Fibroblast of skin of right biceps (primary cell): ENCODE measurements at regions not wholly inside any gene's neighbourhood (a gene's known extent, or its start where the extent isn't known, plus 50 kb on each side); places are given as distances from the start of the nearest gene placed in this dataset.
"Not testable (repeated sequence)": the region's sequence is repeated elsewhere in the genome, so short reads cannot be mapped to it uniquely, and the experiment has no call there.

Source experiments
- DNase-seq: peaks from one replicate; pipeline ENCODE4 v3.0.0-alpha.2; 2013

GRCh38 chr7:19954166-19954565 lies 180.7 kb upstream of the TMEM196 start:
- not testable (repeated sequence) for DNase-seq

GRCh38 chr7:19953411-19953810 lies 180.0 kb upstream of the TMEM196 start:
- DNase-seq = not testable (repeated sequence)

- DNase-seq = no peak
These were observed 174.7 kb upstream of the TMEM196 start for GRCh38 chr7:19948160-19948559.

GRCh38 chr7:19944363-19945120 lies 171.1 kb upstream of the TMEM196 start:
- no peak for DNase-seq

GRCh38 chr7:19939746-19940145 lies 166.3 kb upstream of the TMEM196 start:
- DNase-seq = peak; percentile 91

GRCh38 chr7:19932549-19933249 lies 159.3 kb upstream of the TMEM196 start:
- DNase-seq = no peak

- DNase-seq = no peak
These were observed 157.4 kb upstream of the TMEM196 start for GRCh38 chr7:19930851-19931250.

GRCh38 chr7:19930051-19930450 lies 156.6 kb upstream of the TMEM196 start:
- DNase-seq = no peak

GRCh38 chr7:19928247-19928646 lies 154.8 kb upstream of the TMEM196 start:
- DNase-seq = no peak

- no peak for DNase-seq
These were observed 147.3 kb upstream of the TMEM196 start for GRCh38 chr7:19920705-19921104.

GRCh38 chr7:19920166-19920565 lies 146.7 kb upstream of the TMEM196 start:
- peak; percentile 71 for DNase-seq

GRCh38 chr7:19919261-19920095 lies 146.1 kb upstream of the TMEM196 start:
- DNase-seq = peak; percentile 68

- peak; percentile 67 for DNase-seq
These were observed 142.6 kb upstream of the TMEM196 start for GRCh38 chr7:19916046-19916445.

- DNase-seq = no peak
These were observed 142.2 kb upstream of the TMEM196 start for GRCh38 chr7:19915596-19915995.

GRCh38 chr7:19914866-19915265 lies 141.4 kb upstream of the TMEM196 start:
- no peak for DNase-seq

- no peak for DNase-seq
These were observed 126.7 kb upstream of the TMEM196 start for GRCh38 chr7:19900118-19900517.

GRCh38 chr7:19899529-19899928 lies 126.1 kb upstream of the TMEM196 start:
- DNase-seq = peak; percentile 56

- not testable (repeated sequence) for DNase-seq
These were observed 109.5 kb upstream of the TMEM196 start for GRCh38 chr7:19882893-19883292.

GRCh38 chr7:19872094-19872493 lies 98.7 kb upstream of the TMEM196 start:
- DNase-seq = no peak

GRCh38 chr7:19871102-19871501 lies 97.7 kb upstream of the TMEM196 start:
- no peak for DNase-seq

GRCh38 chr7:19869979-19870378 lies 96.6 kb upstream of the TMEM196 start:
- no peak for DNase-seq

GRCh38 chr7:19853261-19853832 lies 79.9 kb upstream of the TMEM196 start:
- no peak for DNase-seq

GRCh38 chr7:19852192-19852591 lies 78.8 kb upstream of the TMEM196 start:
- DNase-seq = no peak
